Keratinocyte (primary cell): ENCODE measurements at regions not wholly inside any gene's neighbourhood (a gene's known extent, or its start where the extent isn't known, plus 50 kb on each side); places are given as distances from the start of the nearest gene placed in this dataset.

Experiments
- EZH2 ChIP-seq: IDR thresholded peaks from one replicate; pipeline ENCODE4 v1.6.1; 2012; ENCODE audit warnings: inconsistent platforms, mild to moderate bottlenecking, low read length, moderate library complexity
- TF ChIP-seq, protein P1 (sequence below), 3 experiments: IDR thresholded peaks in 1 of 3; conservative IDR thresholded peaks in 1 of 3; optimal IDR thresholded peaks in 1 of 3; 2 replicates in 2 of 3; 3 replicates in 1 of 3; pipeline versions ENCODE3 to v1.5.1; 2011; ENCODE audit warnings: low read length in 3 of 3, mild to moderate bottlenecking in 3 of 3, moderate library complexity in 2 of 3, control low read depth in 1 of 3, inconsistent platforms in 1 of 3; ENCODE audit not compliant: insufficient read depth in 2 of 3; ENCODE audit errors: extremely low read depth in 1 of 3

DNA sequence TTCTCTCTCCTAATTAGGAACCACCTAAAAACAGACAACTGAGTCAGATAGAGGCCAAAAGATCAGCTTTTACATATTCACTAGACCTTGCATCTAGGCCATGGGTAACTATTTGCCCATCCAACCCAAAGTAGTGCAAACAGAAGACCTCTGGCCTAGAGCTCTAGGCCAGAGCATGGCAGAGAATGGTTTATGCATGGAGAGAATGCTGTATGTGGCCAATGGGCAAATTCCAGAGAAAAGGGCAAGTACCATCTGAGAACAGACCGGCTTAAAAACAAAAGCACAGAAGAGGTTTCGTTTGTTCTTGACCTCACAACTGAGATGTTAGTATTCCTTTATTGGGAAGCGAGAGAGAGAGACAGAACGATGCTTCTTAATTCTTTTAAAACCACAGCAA lies 151.7 kb upstream of the RFX3 start:
- TF ChIP-seq, protein P1, sequence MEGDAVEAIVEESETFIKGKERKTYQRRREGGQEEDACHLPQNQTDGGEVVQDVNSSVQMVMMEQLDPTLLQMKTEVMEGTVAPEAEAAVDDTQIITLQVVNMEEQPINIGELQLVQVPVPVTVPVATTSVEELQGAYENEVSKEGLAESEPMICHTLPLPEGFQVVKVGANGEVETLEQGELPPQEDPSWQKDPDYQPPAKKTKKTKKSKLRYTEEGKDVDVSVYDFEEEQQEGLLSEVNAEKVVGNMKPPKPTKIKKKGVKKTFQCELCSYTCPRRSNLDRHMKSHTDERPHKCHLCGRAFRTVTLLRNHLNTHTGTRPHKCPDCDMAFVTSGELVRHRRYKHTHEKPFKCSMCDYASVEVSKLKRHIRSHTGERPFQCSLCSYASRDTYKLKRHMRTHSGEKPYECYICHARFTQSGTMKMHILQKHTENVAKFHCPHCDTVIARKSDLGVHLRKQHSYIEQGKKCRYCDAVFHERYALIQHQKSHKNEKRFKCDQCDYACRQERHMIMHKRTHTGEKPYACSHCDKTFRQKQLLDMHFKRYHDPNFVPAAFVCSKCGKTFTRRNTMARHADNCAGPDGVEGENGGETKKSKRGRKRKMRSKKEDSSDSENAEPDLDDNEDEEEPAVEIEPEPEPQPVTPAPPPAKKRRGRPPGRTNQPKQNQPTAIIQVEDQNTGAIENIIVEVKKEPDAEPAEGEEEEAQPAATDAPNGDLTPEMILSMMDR (optimal IDR thresholded peaks at IDR 0.05 in 1 of 3, IDR thresholded peaks at IDR 0.05 in 1 of 3, conservative IDR thresholded peaks at IDR 0.05 in 1 of 3; ENCODE audit: extremely low read depth in 1 of 3, insufficient read depth in 2 of 3, low read length in 3 of 3) = no peak
- no peak for TF ChIP-seq EZH2
